IPS-NIHi11 (cell line): ENCODE measurements at regions not wholly inside any gene's neighbourhood (a gene's known extent, or its start where the extent isn't known, plus 50 kb on each side); places are given as distances from the start of the nearest gene placed in this dataset.

Experiments
- DNase-seq: peaks from one replicate; pipeline ENCODE4 v3.0.0; 2012; ENCODE audit warnings: mixed read lengths, low spot score

GRCh38 chr2:198214114-198214596 is 409.8 kb downstream of the PLCL1 start:
- DNase-seq: no peak

GRCh38 chr2:198213253-198213652 is 408.9 kb downstream of the PLCL1 start:
- no peak for DNase-seq

- no peak for DNase-seq
Observed at GRCh38 chr2:198211706-198212105, 407.3 kb downstream of the PLCL1 start.

DNA sequence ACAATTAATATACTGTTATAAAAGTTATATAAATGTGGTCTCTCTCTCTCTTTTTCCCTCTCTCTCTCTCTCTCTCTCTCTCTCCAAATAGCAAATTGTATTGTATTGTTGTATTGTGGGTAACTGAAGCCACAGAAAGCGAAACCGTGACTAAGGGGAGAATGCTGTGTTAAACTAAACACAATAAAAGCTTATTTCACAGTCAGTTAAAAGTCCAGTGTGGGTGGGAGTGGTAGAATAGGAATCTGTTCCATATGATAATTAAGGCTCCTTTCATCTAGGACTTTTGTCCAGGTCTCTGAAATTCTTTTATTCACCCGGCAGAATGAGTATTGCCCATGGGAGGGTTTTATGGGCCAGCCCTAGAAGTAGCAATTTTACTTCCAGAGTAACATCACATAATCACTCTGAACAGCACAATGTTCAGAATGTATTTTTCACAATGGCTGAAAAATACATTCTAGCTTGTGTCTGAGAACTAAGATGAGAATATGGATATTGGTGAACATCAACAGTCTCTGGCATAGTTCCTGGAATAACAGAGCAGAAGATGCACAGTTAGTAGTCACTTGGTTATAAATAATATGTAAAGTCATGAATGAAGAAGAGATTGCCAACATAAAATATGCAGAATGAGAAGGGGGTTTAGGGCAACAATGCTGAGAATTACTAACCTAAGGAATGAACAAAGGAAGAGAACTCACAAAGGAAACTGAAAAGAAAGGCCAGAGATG is 399.1 kb downstream of the PLCL1 start:
- DNase-seq: no peak
